Naive thymus-derived CD4-positive, alpha-beta T cell (primary cell): ENCODE measurements at regions not wholly inside any gene's neighbourhood (a gene's known extent, or its start where the extent isn't known, plus 50 kb on each side); places are given as distances from the start of the nearest gene placed in this dataset.
"Not testable (repeated sequence)": the region's sequence is repeated elsewhere in the genome, so short reads cannot be mapped to it uniquely, and the experiment has no call there.

Source experiments
- ATAC-seq: fragments of 150-1000 bp; cut with Tn5 transposase; 2 replicates; pipeline ENCODE4 v1.10.0; 2021; ENCODE audit warnings: mild to moderate bottlenecking, moderate library complexity
- CTCF ChIA-PET: fragments of 350-600 bp; sonication (Branson Sonifier 250); formaldehyde crosslinking; loops from one replicate; lab custom pipeline; 2021; ENCODE audit warnings: antibody characterized with exemption; lab: Charles Lee
- POLR2A ChIA-PET: fragments of 350-600 bp; sonication (Branson Sonifier 250); formaldehyde crosslinking; loops from one replicate; lab custom pipeline; 2021; ENCODE audit warnings: antibody characterized with exemption, inconsistent platforms; lab: Charles Lee
- DNase-seq, 9 donors: peaks; one replicate each; pipeline versions ENCODE4 v3.0.0 to v3.0.0-alpha.2; 2020 to 2022; ENCODE audit warnings: mixed read lengths in 1 of 9
- H3K27ac ChIP-seq: one replicate; pipeline ENCODE4 v1.7.0; 2013; ENCODE audit warnings: mild to moderate bottlenecking, low read depth, low read length, moderate library complexity
- H3K27me3 ChIP-seq, 2 donors: one replicate each; pipeline ENCODE4 v1.7.0; 2013; ENCODE audit warnings: low read length in 2 of 2, mild to moderate bottlenecking in 2 of 2, moderate library complexity in 2 of 2; ENCODE audit not compliant: control insufficient read depth in 2 of 2, insufficient read depth in 2 of 2
- H3K36me3 ChIP-seq, 3 experiments: 1 replicate in 2 of 3; 2 replicates in 1 of 3; pipeline ENCODE4 v1.7.0; 2013; ENCODE audit warnings: low read length in 3 of 3, mild to moderate bottlenecking in 3 of 3, moderate library complexity in 1 of 3; ENCODE audit not compliant: insufficient read depth in 3 of 3, control insufficient read depth in 2 of 3
- H3K4me1 ChIP-seq, 2 donors: one replicate each; pipeline ENCODE4 v1.7.0; 2013; ENCODE audit warnings: low read length in 2 of 2, mild to moderate bottlenecking in 2 of 2, moderate library complexity in 1 of 2; ENCODE audit not compliant: control insufficient read depth in 2 of 2, insufficient read depth in 2 of 2
- H3K4me3 ChIP-seq: 2 replicates; pipeline ENCODE4 v1.7.0; 2013; ENCODE audit warnings: mild to moderate bottlenecking, low read length
- H3K9me3 ChIP-seq, 3 experiments: 1 replicate in 2 of 3; 2 replicates in 1 of 3; pipeline ENCODE4 v1.7.0; 2013; ENCODE audit warnings: low read length in 3 of 3; ENCODE audit not compliant: control insufficient read depth in 2 of 3
- H3K27ac Mint-ChIP-seq, 9 donors: one replicate each; pipeline ENCODE4 v1.8.0; 2020 to 2022; ENCODE audit warnings: mixed read lengths in 9 of 9, mild to moderate bottlenecking in 8 of 9, moderate library complexity in 5 of 9, inconsistent platforms in 2 of 9
- H3K27me3 Mint-ChIP-seq, 5 donors: one replicate each; pipeline ENCODE4 v1.8.0; 2021 to 2022; ENCODE audit warnings: mixed read lengths in 5 of 5, mild to moderate bottlenecking in 1 of 5
- H3K36me3 Mint-ChIP-seq, 5 donors: one replicate each; pipeline ENCODE4 v1.8.0; 2020 to 2022; ENCODE audit warnings: mixed read lengths in 5 of 5, mild to moderate bottlenecking in 3 of 5, inconsistent platforms in 1 of 5
- H3K4me1 Mint-ChIP-seq, 7 donors: one replicate each; pipeline ENCODE4 v1.8.0; 2020 to 2022; ENCODE audit warnings: mixed read lengths in 7 of 7, mild to moderate bottlenecking in 3 of 7, inconsistent platforms in 1 of 7
- H3K4me3 Mint-ChIP-seq, 10 donors: one replicate each; pipeline ENCODE4 v1.8.0; 2020 to 2022; ENCODE audit warnings: mild to moderate bottlenecking in 10 of 10, mixed read lengths in 10 of 10, moderate library complexity in 6 of 10, inconsistent platforms in 2 of 10
- H3K9me3 Mint-ChIP-seq, 11 donors: one replicate each; pipeline ENCODE4 v1.8.0; 2020 to 2022; ENCODE audit warnings: mixed read lengths in 11 of 11, mild to moderate bottlenecking in 4 of 11, inconsistent platforms in 1 of 11, moderate library complexity in 1 of 11
- intact Hi-C, 2 donors: fragments of 100-400 bp; cut with micrococcal nuclease; formaldehyde crosslinking; loops; one replicate each; pipeline ENCODE4 v1.15.1; 2023

DNA sequence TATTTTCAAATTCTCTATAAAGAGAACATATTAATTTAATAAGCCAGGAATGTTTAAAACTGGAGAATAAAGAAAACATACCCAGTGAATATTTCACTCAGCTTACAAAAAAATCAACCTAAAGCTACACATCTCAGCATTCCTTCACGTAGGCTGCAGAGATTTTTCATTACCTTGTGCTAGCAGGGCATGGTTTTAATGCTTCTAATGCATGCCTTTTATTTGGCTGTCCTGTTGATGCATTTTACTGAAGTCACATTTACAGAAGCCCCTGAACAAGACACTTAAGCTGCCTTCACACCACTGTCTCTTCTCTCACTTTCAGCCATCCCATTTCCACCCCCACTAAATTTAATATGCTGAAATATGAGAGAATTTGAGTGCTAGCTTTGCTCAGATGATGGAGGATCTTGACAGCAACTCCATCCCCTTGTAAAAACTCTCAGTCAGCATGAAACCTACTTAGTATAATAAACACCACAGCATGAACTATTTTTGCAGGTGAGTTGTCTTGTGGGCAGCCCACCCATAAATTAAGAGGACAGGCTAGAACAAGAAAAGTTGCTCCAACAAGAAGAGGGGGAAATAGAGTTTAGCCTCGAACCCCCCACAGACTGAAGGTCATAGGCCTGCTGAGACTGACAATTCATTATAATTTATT, 159.4 kb downstream of the SIM1 start:
- Mint-ChIP-seq H3K4me3 (no peak overlapping the region), H3K4me1 (no peaks in the 10 kb centered on the region), H3K27me3 (peaks cover 0 to 8% (median 0%) of the 10 kb centered on the region in 5 donors), H3K9me3 (no peaks in the 10 kb centered on the region), H3K36me3 (no peaks in the 10 kb centered on the region), H3K27ac (no peak overlapping the region)
- ATAC-seq (no peak), DNase-seq (no peak)
- intact Hi-C loops: no loop called here
- H3K4me1 ChIP-seq: no peaks in the 10 kb centered on the region
- no peaks in the 10 kb centered on the region for H3K27me3 ChIP-seq
- no peaks in the 10 kb centered on the region for H3K36me3 ChIP-seq
- no peak overlapping the region for H3K27ac ChIP-seq
- ChIA-PET POLR2A (no interaction called here), CTCF (no interaction called here)
- H3K9me3 ChIP-seq: no peaks in the 10 kb centered on the region
- no peak overlapping the region for H3K4me3 ChIP-seq

DNA sequence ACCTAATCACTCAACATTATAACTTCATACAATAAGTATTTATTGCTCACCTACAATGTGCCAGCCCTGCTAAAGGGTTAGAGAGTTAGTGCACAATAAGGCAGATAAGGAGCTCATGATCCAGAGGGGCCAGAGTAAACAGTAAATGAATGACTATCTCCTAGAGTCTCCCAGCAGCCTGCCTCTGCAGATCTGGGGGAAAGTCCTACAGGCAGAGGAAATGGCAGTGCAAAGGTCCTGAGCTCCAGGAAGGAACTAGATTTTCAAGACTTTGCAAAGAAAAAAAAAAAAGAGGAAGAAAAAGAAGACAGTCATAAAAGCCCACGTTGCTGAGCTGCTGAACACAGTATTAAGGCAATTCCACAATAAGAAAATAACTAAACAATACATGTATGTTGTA, 160.1 kb downstream of the SIM1 start:
- ChIA-PET CTCF (interaction anchor here (0.6 kb wide), 1 partner anchor 93 kb away, joined by 3 read pairs; no protein-coding TSS in a partner anchor), POLR2A (no interaction called here)
- intact Hi-C loops: no loop called here
- H3K4me1 ChIP-seq: no peaks in the 10 kb centered on the region
- no peak overlapping the region for H3K4me3 Mint-ChIP-seq
- H3K9me3 ChIP-seq: no peaks in the 10 kb centered on the region
- H3K36me3 Mint-ChIP-seq: no peaks in the 10 kb centered on the region
- DNase-seq (no peak), ATAC-seq (no peak)
- no peak overlapping the region for H3K27ac Mint-ChIP-seq
- no peaks in the 10 kb centered on the region for H3K4me1 Mint-ChIP-seq
- no peak overlapping the region for H3K4me3 ChIP-seq
- no peaks in the 10 kb centered on the region for H3K36me3 ChIP-seq
- no peaks in the 10 kb centered on the region for H3K27me3 ChIP-seq
- peaks cover 0 to 8% (median 0%) of the 10 kb centered on the region in 5 donors for H3K27me3 Mint-ChIP-seq
- no peak overlapping the region for H3K27ac ChIP-seq
- H3K9me3 Mint-ChIP-seq: no peaks in the 10 kb centered on the region

DNA sequence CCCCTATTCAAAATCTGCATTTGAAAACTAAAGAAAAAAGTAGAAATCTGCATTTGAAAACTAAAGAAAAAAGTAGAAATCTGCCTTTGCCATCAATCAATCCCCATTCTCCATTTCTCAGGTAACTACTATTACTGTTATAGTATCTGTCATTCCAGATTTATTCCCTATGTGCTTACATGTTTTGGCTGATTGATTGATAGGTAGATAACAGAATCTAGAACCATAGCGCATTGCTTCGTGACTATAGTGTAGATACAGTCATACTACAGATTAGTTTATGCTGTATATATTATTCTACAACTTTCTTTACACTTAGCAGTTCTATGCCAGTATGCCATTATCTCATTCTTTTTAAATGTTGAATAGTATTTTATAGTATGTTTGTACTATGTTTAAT, 163.0 kb downstream of the SIM1 start:
- Histone ChIP-seq H3K4me1 (no peaks in the 10 kb centered on the region), H3K27me3 (no peaks in the 10 kb centered on the region), H3K36me3 (no peaks in the 10 kb centered on the region), H3K27ac (no peak overlapping the region), H3K9me3 (no peaks in the 10 kb centered on the region), H3K4me3 (no peak overlapping the region)
- Mint-ChIP-seq H3K4me3 (no peak overlapping the region), H3K27me3 (peaks cover 0 to 5% (median 0%) of the 10 kb centered on the region in 5 donors), H3K27ac (no peak overlapping the region), H3K4me1 (no peaks in the 10 kb centered on the region), H3K36me3 (no peaks in the 10 kb centered on the region), H3K9me3 (no peaks in the 10 kb centered on the region)
- CTCF ChIA-PET: no interaction called here
- intact Hi-C loops: no loop called here
- POLR2A ChIA-PET: no interaction called here
- ATAC-seq: no peak
- no peak for DNase-seq

DNA sequence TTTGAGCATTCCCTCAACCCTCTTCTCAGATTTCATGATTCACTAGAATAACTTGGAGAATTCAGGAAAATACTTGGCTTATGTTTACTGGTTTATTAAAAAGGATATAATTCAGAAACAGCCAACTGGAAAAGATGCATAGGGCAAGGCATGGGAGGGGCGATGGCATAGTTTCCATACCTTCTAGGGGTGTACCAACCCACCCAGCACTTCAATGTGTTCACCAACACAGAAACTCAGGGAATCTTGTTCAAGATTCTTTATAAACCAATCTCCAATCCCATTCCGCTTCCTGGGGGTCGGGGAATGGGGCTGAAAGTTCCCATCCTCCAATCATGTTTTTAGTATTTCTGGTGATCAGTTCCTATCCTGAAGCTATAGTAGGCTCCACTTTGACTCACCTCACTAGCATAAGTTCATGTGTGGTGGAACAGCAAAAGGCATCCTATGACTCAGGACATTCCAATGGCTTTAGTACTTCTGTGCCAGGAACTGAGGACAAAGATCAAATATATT, 164.4 kb downstream of the SIM1 start:
- H3K36me3 ChIP-seq: no peaks in the 10 kb centered on the region
- no peak overlapping the region for H3K27ac ChIP-seq
- no peak overlapping the region for H3K4me3 Mint-ChIP-seq
- DNase-seq (no peak), ATAC-seq (no peak)
- ChIA-PET POLR2A (no interaction called here), CTCF (no interaction called here)
- intact Hi-C loops: no loop called here
- no peaks in the 10 kb centered on the region for H3K27me3 ChIP-seq
- no peaks in the 10 kb centered on the region for H3K9me3 ChIP-seq
- no peaks in the 10 kb centered on the region for H3K9me3 Mint-ChIP-seq
- H3K4me1 Mint-ChIP-seq: no peaks in the 10 kb centered on the region
- no peak overlapping the region for H3K27ac Mint-ChIP-seq
- no peaks in the 10 kb centered on the region for H3K4me1 ChIP-seq
- no peak overlapping the region for H3K4me3 ChIP-seq
- peaks cover 0 to 7% (median 0%) of the 10 kb centered on the region in 5 donors for H3K27me3 Mint-ChIP-seq
- no peaks in the 10 kb centered on the region for H3K36me3 Mint-ChIP-seq

DNA sequence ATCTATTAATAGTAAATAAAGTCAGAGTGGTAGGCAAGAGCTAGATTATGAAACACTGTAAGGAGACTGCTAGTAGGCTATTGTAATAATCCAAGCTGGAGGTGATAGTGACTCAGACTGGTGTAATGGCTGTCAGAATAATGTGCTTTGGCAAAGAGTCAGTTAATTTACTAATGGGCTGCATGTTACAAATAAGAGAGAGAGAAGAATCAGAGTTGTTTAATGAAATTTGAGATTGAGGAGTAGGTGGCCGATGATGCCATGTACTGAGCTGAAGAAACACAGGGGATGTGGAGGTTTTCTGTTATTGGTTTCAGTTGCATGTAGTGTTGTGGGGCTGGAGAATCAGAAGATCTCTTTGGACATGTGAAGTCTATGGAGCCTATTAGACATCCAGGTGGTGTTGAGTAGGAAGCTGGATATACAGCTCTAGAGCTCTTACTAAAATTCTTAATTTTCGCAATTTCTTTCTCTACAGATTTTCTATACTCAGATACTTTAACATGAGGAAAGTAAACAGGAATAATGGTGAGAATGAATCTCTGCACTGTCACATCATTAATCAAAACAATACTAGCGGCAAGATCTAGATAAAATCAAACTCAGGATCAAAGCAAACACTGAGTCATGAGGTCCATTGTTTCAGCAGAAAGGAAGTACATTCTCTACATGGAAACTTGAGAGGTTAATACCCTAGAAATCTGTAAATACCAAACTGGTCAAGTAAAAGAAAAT, 167.7 kb downstream of the SIM1 start:
- H3K4me3 ChIP-seq: no peak overlapping the region
- H3K27me3 Mint-ChIP-seq: peaks cover 0 to 7% (median 0%) of the 10 kb centered on the region in 5 donors
- no peaks in the 10 kb centered on the region for H3K4me1 ChIP-seq
- intact Hi-C loops: no loop called here
- peaks cover 0 to 2% (median 0%) of the 10 kb centered on the region in 11 donors for H3K9me3 Mint-ChIP-seq
- no peak for ATAC-seq
- ChIA-PET CTCF (no interaction called here), POLR2A (no interaction called here)
- no peaks in the 10 kb centered on the region for H3K36me3 Mint-ChIP-seq
- H3K9me3 ChIP-seq: no peaks in the 10 kb centered on the region
- H3K27ac ChIP-seq: no peak overlapping the region
- H3K27ac Mint-ChIP-seq: no peak overlapping the region
- no peak for DNase-seq
- H3K36me3 ChIP-seq: no peaks in the 10 kb centered on the region
- H3K4me3 Mint-ChIP-seq: no peak overlapping the region
- H3K4me1 Mint-ChIP-seq: no peaks in the 10 kb centered on the region
- no peaks in the 10 kb centered on the region for H3K27me3 ChIP-seq

DNA sequence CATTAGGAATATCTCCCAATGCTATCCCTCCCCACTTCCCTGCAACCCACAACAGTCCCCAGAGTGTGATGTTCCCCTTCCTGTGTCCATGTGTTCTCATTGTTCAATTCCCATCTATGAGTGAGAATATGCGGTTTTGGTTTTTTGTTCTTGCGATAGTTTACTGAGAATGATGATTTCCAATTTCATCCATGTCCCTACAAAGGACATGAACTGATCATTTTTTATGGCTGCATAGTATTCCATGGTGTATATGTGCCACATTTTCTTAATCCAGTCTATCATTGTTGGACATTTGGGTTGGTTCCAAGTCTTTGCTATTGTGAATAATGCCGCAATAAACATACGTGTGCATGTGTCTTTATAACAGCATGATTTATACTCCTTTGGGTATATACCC, 169.5 kb downstream of the SIM1 start:
- POLR2A ChIA-PET, H3K4me1 ChIP-seq, H3K27ac Mint-ChIP-seq, CTCF ChIA-PET, H3K27ac ChIP-seq, H3K9me3 Mint-ChIP-seq, H3K9me3 ChIP-seq, intact Hi-C loops, H3K4me3 Mint-ChIP-seq, H3K4me1 Mint-ChIP-seq, ATAC-seq, H3K27me3 Mint-ChIP-seq, H3K27me3 ChIP-seq, H3K4me3 ChIP-seq, H3K36me3 Mint-ChIP-seq, DNase-seq, H3K36me3 ChIP-seq: not testable (repeated sequence)

DNA sequence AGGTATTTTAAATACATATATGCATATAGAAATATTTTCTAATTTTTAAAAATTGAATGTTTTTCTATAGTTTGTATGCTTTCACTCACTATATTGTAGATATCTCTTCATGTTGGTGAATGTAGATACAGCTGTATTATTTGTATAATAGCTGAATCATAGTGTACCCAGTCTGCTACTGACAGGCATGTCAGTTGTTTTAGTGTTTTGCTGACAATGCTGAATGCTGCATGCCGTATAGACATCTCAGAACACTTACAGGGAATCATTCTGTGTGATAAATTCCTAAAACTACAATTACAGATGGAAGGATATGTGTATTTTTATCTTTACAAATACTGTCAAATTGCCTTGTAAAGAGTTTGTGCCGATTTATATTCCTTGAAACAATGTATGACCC, 175.4 kb downstream of the SIM1 start:
- Mint-ChIP-seq H3K36me3 (no peaks in the 10 kb centered on the region), H3K9me3 (peaks cover 0 to 2% (median 0%) of the 10 kb centered on the region in 11 donors), H3K4me3 (no peak overlapping the region), H3K4me1 (no peaks in the 10 kb centered on the region), H3K27ac (no peak overlapping the region), H3K27me3 (peaks cover 0 to 4% (median 0%) of the 10 kb centered on the region in 5 donors)
- intact Hi-C loops: no loop called here
- ChIA-PET CTCF (no interaction called here), POLR2A (no interaction called here)
- Histone ChIP-seq H3K27me3 (peaks cover 0 to 2% of the 10 kb centered on the region in 2 donors), H3K27ac (no peak overlapping the region), H3K36me3 (no peaks in the 10 kb centered on the region), H3K4me1 (no peaks in the 10 kb centered on the region), H3K4me3 (no peak overlapping the region), H3K9me3 (no peaks in the 10 kb centered on the region)
- no peak for ATAC-seq
- no peak for DNase-seq
